ENCODE measurements at regions not wholly inside any gene's neighbourhood (a gene's known extent, or its start where the extent isn't known, plus 50 kb on each side); places are given as distances from the start of the nearest gene placed in this dataset.
A peak's percentile ranks its signal among the peaks of the same experiment; 100 is the strongest.
"Not testable (repeated sequence)": the region's sequence is repeated elsewhere in the genome, so short reads cannot be mapped to it uniquely, and the experiment has no call there.

DNA sequence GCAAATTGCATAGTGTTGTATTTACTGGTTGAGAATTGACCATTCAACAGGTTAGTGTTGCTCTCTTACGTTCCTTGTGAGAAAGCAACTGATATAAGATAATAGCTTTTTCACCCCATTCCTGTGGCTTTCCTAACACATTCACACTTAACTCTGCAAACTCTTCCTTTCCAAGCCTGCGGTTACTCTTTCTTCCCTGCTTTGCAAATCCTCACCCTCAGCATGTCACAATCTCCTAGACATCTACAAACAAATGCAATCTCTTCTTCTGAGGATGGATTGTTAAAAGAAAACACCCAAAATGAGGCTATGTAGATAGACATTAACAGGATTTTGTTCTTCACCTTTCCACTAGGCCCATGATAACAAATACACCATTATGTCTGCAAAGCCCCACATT, 771.7 kb upstream of the PCDH7 start:
- no peak for DNase-seq (ENCODE audit: low spot score)

DNA sequence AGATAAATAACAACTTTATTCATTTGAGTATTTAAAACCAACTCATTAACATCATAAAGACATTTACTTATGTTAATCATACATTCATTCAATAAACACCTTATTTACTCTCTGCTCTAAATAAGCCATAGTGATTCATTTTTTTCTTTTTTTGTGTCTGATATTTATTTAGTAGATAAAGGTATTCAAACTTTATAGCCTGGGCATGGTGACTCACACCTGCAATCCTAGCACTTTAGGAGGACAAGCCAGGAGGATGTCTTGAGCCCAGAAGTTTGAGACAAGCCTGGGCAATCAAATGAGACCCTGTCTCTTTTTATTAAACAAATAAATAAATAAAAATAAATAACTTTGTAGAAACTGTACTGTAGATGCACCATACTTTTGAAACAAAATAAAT, 771.3 kb upstream of the PCDH7 start:
- no peak for DNase-seq (ENCODE audit: low spot score)

DNA sequence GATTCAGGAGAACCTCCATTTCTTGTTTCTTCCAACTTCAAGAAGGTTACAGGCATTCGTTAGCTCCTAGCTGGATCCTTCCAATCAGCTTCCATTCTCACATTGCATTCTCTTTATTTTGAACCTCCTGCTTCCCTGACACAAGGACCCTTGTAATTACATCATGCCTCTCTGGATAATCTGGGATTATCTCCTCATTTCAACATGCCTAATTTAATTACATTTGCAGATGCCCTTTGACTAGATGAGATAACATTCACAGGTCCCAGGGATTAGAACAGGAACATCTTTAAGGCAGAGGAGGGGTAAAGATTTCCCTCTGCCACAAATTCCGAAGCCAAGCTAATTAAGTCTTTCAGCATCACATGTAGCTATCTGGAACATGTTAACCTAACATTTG, 753.8 kb upstream of the PCDH7 start:
- DNase-seq (ENCODE audit: low spot score), result no peak

DNA sequence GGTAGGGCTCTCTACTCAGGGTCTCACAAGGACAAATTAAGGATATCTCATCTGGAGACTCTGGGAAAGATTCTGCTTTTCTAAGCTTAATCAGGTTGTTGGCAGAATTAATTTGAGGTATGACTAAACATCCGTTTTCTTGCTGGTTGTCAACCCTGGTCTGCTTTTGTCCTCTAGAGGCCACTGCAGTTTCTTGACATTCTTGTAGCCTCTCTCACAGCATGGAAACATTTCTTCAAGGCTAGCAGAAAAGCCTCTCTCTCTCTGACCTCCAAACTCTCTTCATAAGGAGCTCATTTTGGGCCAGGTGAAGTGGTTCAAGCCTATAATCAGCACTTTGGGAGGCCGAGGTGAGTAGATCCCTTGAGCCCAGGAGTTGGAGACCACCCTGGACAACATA, 749.5 kb upstream of the PCDH7 start:
- no peak for DNase-seq (ENCODE audit: low spot score)

DNA sequence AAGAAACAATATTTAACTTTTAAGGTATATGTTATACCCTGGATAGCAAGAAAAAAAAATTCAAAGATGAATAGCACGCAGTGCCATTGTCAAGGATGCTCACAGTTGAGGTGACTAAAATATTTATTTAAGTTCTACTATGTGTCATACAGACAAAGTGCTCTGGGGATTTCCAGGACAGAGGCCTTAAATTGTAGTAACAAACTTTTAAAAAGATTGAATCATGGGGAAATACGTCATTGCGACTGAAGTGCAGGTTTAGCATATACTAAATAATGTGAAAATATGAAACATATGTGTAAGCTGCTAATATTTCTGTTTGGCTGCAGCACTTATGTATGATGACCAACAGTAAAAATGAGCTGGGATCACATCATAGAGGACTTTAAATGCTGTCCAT, 748.0 kb upstream of the PCDH7 start:
- no peak for DNase-seq (ENCODE audit: low spot score)

DNA sequence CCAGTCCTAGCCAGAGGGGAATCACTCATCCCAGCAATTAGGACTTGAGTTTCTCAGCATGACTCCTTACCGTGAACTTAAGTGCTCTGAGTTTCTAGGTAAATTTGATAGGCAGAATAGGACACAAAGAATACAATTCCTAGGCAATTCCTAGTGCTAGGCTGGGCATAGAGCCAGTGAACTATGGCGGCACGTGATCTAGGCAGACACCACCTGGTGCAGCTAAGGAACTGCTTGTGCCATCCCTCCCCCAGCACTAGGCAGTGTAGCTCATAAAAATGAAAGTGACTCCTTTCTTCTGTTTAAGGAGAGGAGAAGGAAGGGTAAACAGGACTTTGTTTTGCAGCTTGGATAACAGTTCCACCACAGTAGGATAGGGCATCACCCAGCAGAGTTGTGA, 736.3 kb upstream of the PCDH7 start:
- DNase-seq (ENCODE audit: low spot score), result no peak

DNA sequence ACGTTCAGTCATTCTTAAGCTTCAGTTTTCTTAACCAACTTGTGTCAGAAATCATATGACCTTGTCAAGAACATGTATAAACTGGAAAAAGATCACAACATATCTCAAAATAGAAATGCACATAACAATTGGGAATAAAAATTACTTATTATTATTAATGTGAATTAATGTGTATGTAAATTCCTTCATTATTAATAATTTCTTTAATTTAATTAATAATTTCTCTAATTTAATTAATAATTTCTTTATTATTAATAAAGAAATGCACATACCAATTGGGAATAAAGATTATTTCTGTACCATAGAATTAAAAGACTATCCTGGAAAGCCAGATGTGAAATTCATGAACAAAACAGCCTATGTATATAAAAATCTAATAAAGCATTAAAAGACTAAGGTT, 718.5 kb upstream of the PCDH7 start:
- no peak for DNase-seq (ENCODE audit: low spot score)

DNA sequence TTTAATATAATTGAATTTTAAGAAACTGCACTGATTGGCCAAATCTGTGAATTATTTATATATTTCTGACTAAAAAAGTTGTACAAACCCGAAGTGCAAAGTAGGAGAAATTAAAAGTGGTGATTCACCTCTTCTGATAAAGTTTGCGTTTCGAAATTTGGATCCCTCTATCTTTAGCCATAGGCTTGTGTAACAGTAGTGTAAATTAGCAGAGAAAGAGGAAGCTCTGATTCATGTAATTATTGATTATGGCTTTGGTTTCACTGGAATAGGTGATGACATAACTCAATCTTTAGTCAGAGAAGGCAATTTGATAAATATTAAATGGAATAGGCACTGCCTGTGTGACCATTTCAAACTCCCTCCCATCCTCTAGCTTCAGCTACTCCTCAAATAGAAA, 717.8 kb upstream of the PCDH7 start:
- DNase-seq (ENCODE audit: low spot score), result no peak

DNA sequence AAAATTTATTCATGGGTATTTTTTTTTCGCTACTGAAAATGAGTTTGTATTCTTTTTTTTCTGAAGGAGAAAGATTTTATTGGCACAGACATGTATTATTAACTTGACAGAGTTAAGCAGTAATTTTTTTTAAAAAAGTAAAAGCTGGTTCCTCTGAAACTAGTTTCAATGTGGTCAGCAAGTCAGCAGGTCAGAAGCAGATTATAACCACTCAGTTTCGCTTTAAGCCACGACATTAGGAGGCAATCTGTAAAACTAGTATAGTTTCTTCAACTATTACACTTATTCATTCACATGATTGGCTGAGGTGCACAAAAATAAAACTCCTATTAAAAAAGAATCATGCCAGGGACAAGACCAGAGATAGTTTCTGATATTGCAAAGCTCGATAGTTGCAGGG, 714.2 kb upstream of the PCDH7 start:
- no peak for DNase-seq (ENCODE audit: low spot score)

DNA sequence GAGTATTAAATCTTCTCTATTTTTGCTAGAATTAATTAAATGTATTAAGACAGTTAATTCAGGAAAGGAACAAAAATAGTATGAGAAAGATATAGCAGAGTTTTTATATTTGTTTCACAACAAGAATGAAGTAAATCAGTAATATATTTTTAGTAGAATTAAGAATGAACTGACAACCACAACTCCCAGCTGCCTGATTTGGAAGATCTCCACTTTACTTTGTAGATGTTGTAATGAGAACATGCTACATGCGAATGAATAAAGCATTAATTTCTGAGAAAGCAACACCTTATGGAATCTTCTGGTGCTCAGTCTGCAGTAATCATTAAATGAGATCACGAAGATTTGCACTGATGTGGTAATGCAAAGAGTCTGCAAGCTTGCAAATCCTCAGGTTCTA, 695.6 kb upstream of the PCDH7 start:
- DNase-seq (ENCODE audit: low spot score), result no peak

DNA sequence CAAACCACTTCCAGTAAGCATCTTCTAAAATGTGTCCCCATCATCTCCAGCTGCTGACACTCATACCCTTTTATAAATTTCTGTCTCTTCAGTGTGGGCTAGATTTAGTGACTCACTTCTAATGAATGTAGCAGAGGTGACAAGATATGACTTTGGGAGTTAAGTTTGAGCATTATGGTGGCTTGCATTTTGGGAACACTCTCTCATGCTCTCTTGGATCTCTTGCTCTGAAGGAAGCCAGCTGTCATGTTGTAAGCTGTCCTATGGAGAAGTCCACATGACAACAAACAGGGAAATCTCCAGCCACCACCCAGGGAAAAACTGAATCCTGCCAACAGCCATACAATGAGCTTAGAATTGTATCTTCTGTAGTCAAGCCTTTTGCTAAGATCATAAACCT, 691.3 kb upstream of the PCDH7 start:
- no peak for DNase-seq (ENCODE audit: low spot score)

DNA sequence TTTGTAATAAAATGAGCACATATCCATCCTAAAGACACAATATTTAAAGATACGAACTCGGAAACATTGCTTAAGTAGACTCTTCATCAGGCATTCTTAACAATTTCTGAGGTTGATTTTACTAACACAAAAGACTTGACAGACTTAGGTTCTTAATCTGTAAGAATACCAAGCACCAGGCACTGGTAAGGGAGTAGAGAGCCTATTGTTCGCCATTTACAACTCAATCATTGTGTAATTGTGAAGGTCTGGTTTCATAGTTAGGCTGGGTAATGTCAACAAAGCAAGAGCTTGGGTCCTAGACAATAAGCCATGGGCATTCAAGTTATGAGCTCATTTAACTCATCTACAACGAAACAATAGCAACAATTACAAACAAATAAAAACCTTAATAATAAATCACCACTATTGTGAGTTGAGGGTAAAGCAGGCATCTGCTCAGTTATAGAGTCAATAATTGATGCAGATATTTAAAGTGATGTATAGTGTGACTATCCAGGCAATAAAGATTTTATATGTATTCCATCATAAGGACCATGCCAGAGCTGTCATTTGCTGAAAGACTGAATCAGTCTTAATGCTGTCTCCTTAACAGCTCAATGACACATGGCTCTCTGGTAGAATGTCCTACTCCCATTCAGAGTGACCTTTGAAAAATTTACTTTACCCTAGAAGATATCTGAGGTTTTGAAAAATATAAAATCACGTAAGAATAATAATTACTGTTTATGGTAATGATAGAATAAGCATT, 664.0 kb upstream of the PCDH7 start:
- peak; percentile 74 for DNase-seq (ENCODE audit: low spot score)

DNA sequence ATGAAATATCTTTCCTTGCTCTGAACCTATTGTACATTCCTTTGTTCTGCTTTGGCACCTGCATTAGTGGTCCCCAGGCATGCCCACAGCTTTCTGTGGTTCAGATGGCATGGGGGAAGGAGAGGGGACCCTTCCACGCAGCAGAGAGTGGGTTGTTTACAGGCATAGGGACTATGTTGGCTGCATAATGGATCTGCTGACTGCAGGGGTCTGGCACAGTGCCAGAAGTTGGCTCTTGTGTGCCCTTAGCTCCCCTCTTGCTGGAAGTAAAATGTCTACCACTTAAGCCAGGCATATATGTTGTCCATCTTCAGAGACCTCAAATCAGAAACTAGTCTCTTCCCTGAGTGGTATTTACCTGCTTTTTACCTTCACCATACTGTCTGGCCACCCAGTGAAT, 651.9 kb upstream of the PCDH7 start:
- no peak for DNase-seq (ENCODE audit: low spot score)

DNA sequence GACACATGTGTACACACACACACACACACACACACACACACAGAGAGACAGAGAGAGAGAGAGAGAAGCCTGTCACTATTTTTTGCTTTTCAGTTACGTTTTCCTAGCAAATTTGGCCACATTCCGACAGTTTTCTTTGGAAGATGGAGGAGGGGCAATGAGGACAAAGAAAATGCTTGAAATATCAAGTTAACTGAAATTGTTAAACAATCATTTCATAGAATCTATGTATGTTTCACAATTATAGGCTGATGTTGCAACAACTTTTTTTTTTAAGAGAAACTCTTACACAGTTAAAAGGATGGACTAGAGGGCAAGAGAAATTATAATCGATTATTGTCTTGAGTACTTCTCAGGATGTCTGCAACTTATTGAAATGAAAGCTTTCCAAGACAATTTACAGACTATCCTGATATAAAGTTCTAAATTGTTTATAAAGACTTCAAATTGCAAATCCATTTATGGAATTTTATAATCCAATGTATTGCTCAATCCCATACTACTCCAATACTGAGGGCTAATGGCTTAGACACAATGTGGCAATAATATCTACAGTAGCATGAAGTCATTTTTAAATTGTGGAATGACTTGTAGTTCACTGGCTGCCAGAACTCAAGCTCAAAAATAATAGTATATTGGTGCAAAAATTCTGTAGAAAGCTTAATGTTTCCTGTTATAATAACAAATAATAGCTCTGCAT, 647.0 kb upstream of the PCDH7 start:
- no peak for DNase-seq (ENCODE audit: low spot score)

DNA sequence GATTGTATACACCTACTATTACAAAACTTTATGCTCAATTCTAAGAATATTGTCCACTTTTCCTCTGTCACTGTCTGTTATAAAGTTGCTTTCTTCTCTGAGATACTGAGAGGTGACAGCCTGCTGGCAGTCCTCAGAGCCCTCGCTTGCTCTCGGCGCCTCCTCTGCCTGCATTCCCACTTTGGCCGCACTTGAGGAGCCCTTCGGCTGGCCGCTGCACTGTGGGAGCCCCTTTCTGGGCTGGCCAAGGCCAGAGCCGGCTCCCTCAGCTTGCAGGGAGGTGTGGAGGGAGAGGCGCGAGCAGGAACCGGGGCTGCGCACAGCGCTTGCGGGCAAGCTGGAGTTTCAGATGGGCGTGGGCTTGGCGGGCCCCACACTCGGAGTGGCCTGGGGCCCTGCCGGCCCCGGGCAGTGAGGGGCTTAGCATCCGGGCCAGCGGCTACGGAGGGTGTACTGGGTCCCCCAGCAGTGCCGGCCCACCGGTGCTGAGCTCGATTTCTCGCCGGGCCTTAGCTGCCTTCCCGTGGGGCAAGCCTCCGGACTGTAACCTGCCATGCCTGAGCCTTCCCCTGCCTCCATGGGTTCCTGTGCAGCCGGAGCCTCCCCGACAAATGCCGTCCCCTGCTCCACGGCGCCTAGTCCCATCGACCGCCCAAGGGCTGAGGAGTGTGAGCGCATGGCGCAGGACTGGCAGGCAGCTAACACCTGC, 627.6 kb upstream of the PCDH7 start:
- DNase-seq (ENCODE audit: low spot score), result not testable (repeated sequence)

DNA sequence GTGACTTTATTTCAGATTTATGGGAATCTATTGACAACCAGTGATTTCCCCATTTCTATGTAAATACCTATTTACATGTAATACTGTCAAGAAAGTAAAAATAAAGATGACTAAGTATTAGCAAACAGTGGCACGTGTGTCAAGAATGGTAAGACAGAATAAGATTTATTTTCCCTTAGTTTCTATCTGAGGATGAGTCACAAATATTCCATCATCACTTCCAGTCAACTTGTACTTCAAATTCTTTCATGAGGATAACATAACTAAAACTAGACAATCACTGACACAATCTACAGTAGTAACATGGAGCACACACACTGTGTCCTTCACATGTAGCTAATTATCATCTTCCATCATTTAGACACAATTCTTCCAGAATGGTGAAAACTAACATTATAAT, 625.3 kb upstream of the PCDH7 start:
- DNase-seq (ENCODE audit: low spot score), result no peak

DNA sequence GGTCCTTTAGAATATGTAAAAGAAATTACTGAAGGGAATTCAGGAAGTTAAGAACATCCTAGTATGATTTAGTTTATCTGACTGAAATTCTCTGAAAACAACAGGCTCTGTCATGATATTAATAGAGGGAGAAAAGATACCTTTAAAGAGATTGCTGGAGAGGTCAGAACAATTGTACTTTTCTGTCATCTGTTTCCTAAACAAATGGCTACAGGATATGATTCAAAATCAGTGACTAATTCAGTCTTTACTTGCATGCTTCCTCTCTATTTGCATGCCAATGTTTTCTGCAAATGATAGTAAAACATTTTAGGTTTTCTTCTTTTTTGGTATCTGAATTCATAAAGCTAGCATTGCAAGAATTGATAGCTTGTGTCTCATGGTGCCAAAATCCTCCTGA, 616.7 kb upstream of the PCDH7 start:
- DNase-seq (ENCODE audit: low spot score), result no peak

DNA sequence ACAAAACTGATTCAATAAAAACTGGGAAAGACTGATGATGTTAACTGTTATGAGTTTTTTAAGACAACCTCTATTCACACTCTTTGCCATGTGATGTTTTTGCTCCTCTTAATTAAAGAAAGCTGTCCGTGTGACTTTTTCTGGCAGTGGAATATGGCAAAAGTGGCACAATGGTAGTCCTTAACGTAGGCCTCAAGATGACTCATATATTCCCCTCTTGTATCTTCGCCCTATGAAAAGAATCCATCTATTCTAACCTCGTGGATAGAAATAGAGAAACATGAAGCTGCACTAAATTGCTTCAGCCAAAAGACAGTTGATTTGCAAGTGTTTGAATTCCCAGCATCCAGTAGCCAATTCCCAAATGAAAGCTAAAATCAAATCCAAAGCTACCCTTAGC, 603.8 kb upstream of the PCDH7 start:
- no peak for DNase-seq (ENCODE audit: low spot score)

DNA sequence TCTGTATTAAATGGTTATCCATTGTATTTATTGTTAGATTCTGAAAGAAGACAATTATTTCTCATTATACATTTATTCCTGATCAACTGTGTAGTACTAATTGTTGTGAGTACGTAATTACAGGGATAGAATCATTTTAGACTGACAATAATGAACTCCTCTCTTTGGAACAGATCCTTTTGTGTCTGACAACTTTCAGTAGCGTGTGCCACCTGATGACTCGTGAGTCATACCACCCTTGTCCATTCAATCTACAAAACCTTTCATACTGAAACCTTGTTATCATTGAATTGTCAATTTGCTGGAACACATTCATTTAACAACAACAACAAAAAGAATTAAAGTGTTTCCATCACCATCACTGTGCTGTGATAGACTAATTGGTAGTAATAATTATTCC, 602.7 kb upstream of the PCDH7 start:
- DNase-seq (ENCODE audit: low spot score), result no peak

DNA sequence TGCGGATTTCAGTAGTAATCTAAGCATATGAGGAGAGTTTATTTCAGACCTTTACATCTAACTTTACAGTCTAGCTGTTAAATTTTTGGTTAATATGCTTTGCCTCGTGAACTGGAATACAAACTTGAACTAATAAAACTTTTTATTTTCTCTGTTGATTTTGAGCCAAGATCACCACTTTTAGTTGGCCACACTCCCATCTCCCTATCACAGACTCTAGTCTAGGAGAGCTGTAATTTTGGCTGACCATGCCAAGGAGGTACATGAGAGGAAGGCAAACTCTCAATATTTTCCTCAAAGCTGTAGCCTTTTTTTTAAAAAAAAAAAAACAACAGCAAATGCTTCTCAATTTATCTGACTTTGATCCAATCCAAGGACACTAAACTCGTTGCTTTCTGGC, 597.5 kb upstream of the PCDH7 start:
- DNase-seq (ENCODE audit: low spot score), result no peak

DNA sequence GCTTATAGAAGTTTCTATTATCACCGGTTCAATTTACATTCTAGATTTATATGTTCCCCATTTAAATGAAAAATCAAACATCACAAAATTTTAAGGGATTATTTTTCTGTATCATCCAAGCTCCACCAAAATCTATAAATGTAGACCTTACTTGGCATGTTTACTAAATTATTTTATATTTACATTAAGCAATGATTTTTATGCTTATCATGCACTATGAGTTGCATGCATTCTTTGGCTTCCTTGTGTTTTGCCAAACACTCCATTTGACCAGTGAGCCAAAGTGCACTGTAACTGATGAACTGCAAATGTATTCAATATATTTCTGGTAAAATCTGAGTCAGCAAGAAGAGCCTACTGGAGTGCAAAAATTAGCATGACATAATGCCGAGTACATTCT, 595.5 kb upstream of the PCDH7 start:
- not testable (repeated sequence) for DNase-seq (ENCODE audit: low spot score)

DNA sequence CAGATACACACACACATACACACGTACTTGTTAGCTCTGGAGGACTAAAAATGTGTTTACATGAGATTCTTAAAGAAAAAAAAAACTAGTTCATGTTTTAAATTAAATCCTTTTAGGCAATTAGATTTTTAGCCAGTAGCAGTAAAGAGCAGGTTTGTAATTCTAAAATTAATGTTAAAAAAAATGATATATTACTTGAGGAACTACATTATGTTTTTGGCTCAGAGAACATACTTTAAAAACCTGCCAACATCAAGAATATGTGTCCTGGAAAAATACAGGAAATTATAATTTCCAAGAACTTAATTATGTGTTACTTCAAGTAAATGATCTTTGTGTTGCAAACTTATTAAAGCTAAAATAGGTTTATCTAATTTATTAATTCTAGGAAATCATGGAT, 594.3 kb upstream of the PCDH7 start:
- no peak for DNase-seq (ENCODE audit: low spot score)

DNA sequence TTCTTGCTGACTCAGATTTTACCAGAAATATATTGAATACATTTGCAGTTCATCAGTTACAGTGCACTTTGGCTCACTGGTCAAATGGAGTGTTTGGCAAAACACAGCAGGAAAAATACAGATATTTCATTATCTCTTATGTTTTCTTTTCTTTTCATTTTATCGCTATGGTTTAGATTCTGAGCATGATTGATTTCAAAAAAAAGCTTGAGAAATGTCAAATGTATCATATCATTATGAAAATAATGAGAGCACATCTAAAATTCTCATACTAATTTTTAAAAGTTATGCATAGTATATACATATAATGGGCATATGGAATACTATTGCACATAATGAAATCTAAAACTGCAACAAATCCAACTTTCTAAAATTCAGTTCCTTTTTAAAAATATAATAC, 593.8 kb upstream of the PCDH7 start:
- no peak for DNase-seq (ENCODE audit: low spot score)
